Mammary epithelial cell (primary cell): ENCODE measurements at regions not wholly inside any gene's neighbourhood (a gene's known extent, or its start where the extent isn't known, plus 50 kb on each side); places are given as distances from the start of the nearest gene placed in this dataset.

Experiments used
- EZH2 ChIP-seq: IDR thresholded peaks from 2 replicates; pipeline ENCODE4 v1.6.1; 2012; ENCODE audit warnings: low read length, inconsistent platforms, borderline replicate concordance
- TF ChIP-seq, protein P1 (sequence below), 2 donors: IDR thresholded peaks in 1 of 2; conservative IDR thresholded peaks in 1 of 2; 2 replicates each; pipeline ENCODE4 v1.5.1; 2011 to 2012; ENCODE audit warnings: inconsistent platforms in 2 of 2, low read length in 2 of 2, mild to moderate bottlenecking in 2 of 2, control low read depth in 1 of 2, low read depth in 1 of 2; ENCODE audit not compliant: insufficient read depth in 1 of 2; ENCODE audit errors: extremely low read depth in 1 of 2

DNA sequence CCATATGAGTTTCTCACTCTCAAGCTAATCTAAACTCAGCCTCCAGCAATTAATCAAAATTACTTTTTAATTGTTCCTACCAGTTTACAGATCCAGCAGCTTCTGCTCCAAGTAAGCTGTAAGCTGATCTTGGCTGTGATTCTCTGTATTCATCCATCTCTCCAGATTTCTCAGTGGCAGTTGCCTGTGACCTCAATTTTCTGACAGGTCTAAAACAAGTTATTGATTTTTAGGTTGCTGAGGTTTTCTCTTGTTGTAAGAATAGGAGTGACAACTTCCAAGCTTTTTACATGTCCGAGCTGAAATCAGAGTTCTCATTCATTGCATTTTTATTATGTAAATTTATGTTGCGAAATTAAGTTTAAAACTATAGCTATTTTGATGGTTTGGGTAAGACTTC is 1044.4 kb downstream of the PLA2G4A start:
- TF ChIP-seq, protein P1, sequence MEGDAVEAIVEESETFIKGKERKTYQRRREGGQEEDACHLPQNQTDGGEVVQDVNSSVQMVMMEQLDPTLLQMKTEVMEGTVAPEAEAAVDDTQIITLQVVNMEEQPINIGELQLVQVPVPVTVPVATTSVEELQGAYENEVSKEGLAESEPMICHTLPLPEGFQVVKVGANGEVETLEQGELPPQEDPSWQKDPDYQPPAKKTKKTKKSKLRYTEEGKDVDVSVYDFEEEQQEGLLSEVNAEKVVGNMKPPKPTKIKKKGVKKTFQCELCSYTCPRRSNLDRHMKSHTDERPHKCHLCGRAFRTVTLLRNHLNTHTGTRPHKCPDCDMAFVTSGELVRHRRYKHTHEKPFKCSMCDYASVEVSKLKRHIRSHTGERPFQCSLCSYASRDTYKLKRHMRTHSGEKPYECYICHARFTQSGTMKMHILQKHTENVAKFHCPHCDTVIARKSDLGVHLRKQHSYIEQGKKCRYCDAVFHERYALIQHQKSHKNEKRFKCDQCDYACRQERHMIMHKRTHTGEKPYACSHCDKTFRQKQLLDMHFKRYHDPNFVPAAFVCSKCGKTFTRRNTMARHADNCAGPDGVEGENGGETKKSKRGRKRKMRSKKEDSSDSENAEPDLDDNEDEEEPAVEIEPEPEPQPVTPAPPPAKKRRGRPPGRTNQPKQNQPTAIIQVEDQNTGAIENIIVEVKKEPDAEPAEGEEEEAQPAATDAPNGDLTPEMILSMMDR (conservative IDR thresholded peaks at IDR 0.05 in 1 of 2, IDR thresholded peaks at IDR 0.05 in 1 of 2; ENCODE audit: extremely low read depth in 1 of 2, insufficient read depth in 1 of 2, low read depth in 1 of 2, low read length in 2 of 2) = no peak
- TF ChIP-seq EZH2 = no peak
